GM21390 (cell line): ENCODE measurements at regions not wholly inside any gene's neighbourhood (a gene's known extent, or its start where the extent isn't known, plus 50 kb on each side); places are given as distances from the start of the nearest gene placed in this dataset.
A peak's percentile ranks its signal among the peaks of the same experiment; 100 is the strongest.
"Not testable (repeated sequence)": the region's sequence is repeated elsewhere in the genome, so short reads cannot be mapped to it uniquely, and the experiment has no call there.

ENCODE experiments used
- ATAC-seq: cut with Tn5 transposase; IDR thresholded peaks from one replicate; pipeline ENCODE4 v1.9.1; 2021; ENCODE audit not compliant: unreplicated experiment

- ATAC-seq, result no peak
Measured at GRCh38 chr5:89320421-89321277, 437.7 kb upstream of the MEF2C start.

GRCh38 chr5:89317838-89318237 is 434.9 kb upstream of the MEF2C start:
- ATAC-seq, result not testable (repeated sequence)

- ATAC-seq, result no peak
Measured at GRCh38 chr5:89315286-89316100, 432.5 kb upstream of the MEF2C start.

GRCh38 chr5:89313804-89314588 is 431.0 kb upstream of the MEF2C start:
- peak; percentile 95 for ATAC-seq

GRCh38 chr5:89313044-89313443 is 430.1 kb upstream of the MEF2C start:
- ATAC-seq, result no peak

GRCh38 chr5:89309268-89309667 is 426.3 kb upstream of the MEF2C start:
- no peak for ATAC-seq

- ATAC-seq, result peak; percentile 90
Measured at GRCh38 chr5:89308606-89309040, 425.6 kb upstream of the MEF2C start.

GRCh38 chr5:89307972-89308371 is 425.0 kb upstream of the MEF2C start:
- no peak for ATAC-seq

- not testable (repeated sequence) for ATAC-seq
Measured at GRCh38 chr5:89307141-89307540, 424.2 kb upstream of the MEF2C start.

GRCh38 chr5:89303033-89303480 is 420.1 kb upstream of the MEF2C start:
- ATAC-seq, result peak; percentile 61

- peak; percentile 27 for ATAC-seq
Measured at GRCh38 chr5:89302102-89302891, 419.3 kb upstream of the MEF2C start.

- ATAC-seq, result peak; percentile 80
Measured at GRCh38 chr5:89301321-89302025, 418.5 kb upstream of the MEF2C start.

GRCh38 chr5:89300426-89300970 is 417.5 kb upstream of the MEF2C start:
- ATAC-seq, result no peak

GRCh38 chr5:89299998-89300397 is 417.0 kb upstream of the MEF2C start:
- no peak for ATAC-seq

- ATAC-seq, result no peak
Measured at GRCh38 chr5:89297066-89297465, 414.1 kb upstream of the MEF2C start.

- no peak for ATAC-seq
Measured at GRCh38 chr5:89293810-89294209, 410.8 kb upstream of the MEF2C start.

- ATAC-seq, result no peak
Measured at GRCh38 chr5:89292487-89292886, 409.5 kb upstream of the MEF2C start.

- ATAC-seq, result no peak
Measured at GRCh38 chr5:89289604-89290003, 406.6 kb upstream of the MEF2C start.

- ATAC-seq, result no peak
Measured at GRCh38 chr5:89287964-89288363, 405.0 kb upstream of the MEF2C start.
